ENCODE measurements at regions not wholly inside any gene's neighbourhood (a gene's known extent, or its start where the extent isn't known, plus 50 kb on each side); places are given as distances from the start of the nearest gene placed in this dataset.

DNA sequence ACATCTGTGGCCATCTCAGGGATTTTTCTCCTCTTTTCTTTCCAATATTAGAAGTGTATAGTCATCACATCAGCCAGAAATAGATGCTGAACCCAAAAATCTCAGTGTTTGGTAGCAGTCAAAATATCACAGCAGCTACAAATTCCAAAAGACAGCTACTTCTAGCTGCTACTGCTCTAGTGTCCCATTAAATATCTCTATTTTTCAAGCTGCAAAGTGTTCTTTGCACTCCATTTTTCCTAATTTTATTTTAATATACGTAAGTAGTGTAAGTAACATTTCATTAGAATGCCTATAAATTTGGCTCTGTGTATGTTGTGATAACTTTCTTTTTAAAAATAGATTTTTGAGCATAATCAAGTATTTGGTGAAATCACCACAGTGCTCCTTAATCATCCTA is 967.3 kb downstream of the BCL11A start:
- no peaks in the 10 kb centered on the region for H3K36me3 ChIP-seq (ENCODE audit: control insufficient read depth in 2 of 2, insufficient read depth in 2 of 2, low read length in 1 of 2)
- H3K9me3 ChIP-seq (ENCODE audit: control insufficient read depth in 2 of 2, insufficient read depth in 1 of 2, low read length in 1 of 2) = no peaks in the 10 kb centered on the region
- no peaks in the 10 kb centered on the region for H3K4me1 ChIP-seq (ENCODE audit: control insufficient read depth in 2 of 2, insufficient read depth in 2 of 2, low read length in 2 of 2)
- 98% methylated on average over 1 of the region's 1 CpG for WGBS
- H3K4me3 ChIP-seq (ENCODE audit: low read length in 2 of 2) = no peak overlapping the region
- H3K27me3 ChIP-seq (ENCODE audit: control insufficient read depth in 2 of 2, insufficient read depth in 1 of 2, low read length in 1 of 2) = no peaks in the 10 kb centered on the region
- H3K27ac ChIP-seq (ENCODE audit: low read depth in 1 of 2, low read length in 1 of 2) = no peak overlapping the region
- no peak for DNase-seq (ENCODE audit: low read depth in 6 of 9, low spot score in 9 of 9)

DNA sequence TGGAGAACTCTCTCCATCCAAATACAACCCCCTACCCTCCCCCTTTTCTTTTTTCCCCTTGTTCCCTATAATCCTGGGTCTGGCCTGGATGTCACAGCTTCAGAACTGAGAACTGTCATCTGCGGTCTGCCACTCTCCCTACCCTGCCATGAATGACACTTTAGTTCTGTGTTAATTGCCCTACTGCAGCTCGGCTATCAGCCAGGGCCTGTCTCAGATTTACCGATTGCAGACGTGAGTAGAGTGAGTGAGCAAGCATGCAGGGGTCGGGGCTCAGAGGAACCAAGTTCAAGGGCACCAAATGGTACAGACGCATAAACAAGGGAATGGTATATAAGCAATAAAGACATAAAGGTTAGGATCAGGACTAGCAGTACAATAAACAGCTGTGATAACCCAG is 967.8 kb downstream of the BCL11A start:
- Histone ChIP-seq H3K27me3 (ENCODE audit: control insufficient read depth in 2 of 2, insufficient read depth in 1 of 2, low read length in 1 of 2) (no peaks in the 10 kb centered on the region), H3K27ac (ENCODE audit: low read depth in 1 of 2, low read length in 1 of 2) (no peak overlapping the region), H3K9me3 (ENCODE audit: control insufficient read depth in 2 of 2, insufficient read depth in 1 of 2, low read length in 1 of 2) (no peaks in the 10 kb centered on the region), H3K36me3 (ENCODE audit: control insufficient read depth in 2 of 2, insufficient read depth in 2 of 2, low read length in 1 of 2) (no peaks in the 10 kb centered on the region), H3K4me3 (ENCODE audit: low read length in 2 of 2) (no peak overlapping the region), H3K4me1 (ENCODE audit: control insufficient read depth in 2 of 2, insufficient read depth in 2 of 2, low read length in 2 of 2) (no peaks in the 10 kb centered on the region)
- WGBS = 95% methylated on average over 6 of the region's 6 CpGs
- DNase-seq (ENCODE audit: low read depth in 6 of 9, low spot score in 9 of 9) = no peak

DNA sequence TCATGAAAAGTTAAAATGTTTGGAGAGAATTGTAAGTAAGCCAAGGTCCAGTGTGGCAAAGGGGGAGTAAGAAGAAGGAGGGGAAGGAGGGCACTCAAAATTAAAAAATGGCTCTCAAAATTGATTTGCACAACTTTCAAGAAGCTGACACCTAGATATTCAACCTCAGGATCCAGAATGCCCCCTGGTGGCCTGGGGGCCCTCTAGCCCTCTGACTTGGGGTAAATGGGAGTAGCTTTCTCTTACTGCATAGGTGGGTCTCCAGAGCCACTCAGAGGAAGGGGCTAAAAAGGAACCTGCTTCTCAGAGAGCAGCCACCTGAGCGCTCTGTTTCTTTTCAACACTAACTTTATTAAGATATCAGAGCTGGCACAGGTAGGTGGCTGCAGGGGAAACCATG is 968.5 kb downstream of the BCL11A start:
- Histone ChIP-seq H3K36me3 (ENCODE audit: control insufficient read depth in 2 of 2, insufficient read depth in 2 of 2, low read length in 1 of 2) (no peaks in the 10 kb centered on the region), H3K27me3 (ENCODE audit: control insufficient read depth in 2 of 2, insufficient read depth in 1 of 2, low read length in 1 of 2) (no peaks in the 10 kb centered on the region), H3K27ac (ENCODE audit: low read depth in 1 of 2, low read length in 1 of 2) (no peak overlapping the region), H3K9me3 (ENCODE audit: control insufficient read depth in 2 of 2, insufficient read depth in 1 of 2, low read length in 1 of 2) (no peaks in the 10 kb centered on the region), H3K4me1 (ENCODE audit: control insufficient read depth in 2 of 2, insufficient read depth in 2 of 2, low read length in 2 of 2) (no peaks in the 10 kb centered on the region), H3K4me3 (ENCODE audit: low read length in 2 of 2) (no peak overlapping the region)
- 94% methylated on average over 1 of the region's 1 CpG for WGBS
- peak in 4 of 9 donors; percentile 10 to 48 (median 16) for DNase-seq (ENCODE audit: low read depth in 6 of 9, low spot score in 9 of 9)

DNA sequence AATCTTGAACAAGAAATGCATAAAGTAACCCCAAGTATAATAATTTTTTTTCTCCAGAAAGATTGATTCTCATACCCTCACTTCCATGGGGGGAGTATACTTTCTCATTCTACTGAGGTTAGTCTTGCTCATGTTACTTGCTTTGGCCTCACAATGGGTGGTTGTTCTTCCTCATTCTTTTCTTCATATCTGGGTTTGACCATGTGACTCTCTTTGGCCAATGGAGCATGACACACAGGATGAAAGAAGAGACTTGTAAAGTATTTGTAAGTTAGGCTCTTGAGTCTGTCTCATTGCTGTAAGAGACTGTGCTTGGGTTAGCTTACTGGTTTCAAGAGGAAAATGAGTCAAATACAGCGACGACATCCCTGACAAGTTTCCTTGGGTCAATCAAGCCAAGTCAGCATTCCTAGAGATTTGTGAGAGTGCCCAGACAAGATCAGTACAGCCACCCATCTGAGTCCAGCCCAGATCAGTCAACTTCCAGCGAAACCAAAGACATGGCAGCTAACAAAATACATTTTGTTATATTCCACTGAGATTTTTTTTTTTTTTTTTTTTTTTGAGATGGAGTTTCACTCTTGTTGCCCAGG is 970.2 kb downstream of the BCL11A start:
- Histone ChIP-seq H3K9me3 (ENCODE audit: control insufficient read depth in 2 of 2, insufficient read depth in 1 of 2, low read length in 1 of 2) (no peaks in the 10 kb centered on the region), H3K4me3 (ENCODE audit: low read length in 2 of 2) (no peak overlapping the region), H3K27me3 (ENCODE audit: control insufficient read depth in 2 of 2, insufficient read depth in 1 of 2, low read length in 1 of 2) (no peaks in the 10 kb centered on the region), H3K27ac (ENCODE audit: low read depth in 1 of 2, low read length in 1 of 2) (no peak overlapping the region), H3K4me1 (ENCODE audit: control insufficient read depth in 2 of 2, insufficient read depth in 2 of 2, low read length in 2 of 2) (no peaks in the 10 kb centered on the region), H3K36me3 (ENCODE audit: control insufficient read depth in 2 of 2, insufficient read depth in 2 of 2, low read length in 1 of 2) (no peaks in the 10 kb centered on the region)
- no peak for DNase-seq (ENCODE audit: low read depth in 6 of 9, low spot score in 9 of 9)
- WGBS = 98% methylated on average over 3 of the region's 3 CpGs

DNA sequence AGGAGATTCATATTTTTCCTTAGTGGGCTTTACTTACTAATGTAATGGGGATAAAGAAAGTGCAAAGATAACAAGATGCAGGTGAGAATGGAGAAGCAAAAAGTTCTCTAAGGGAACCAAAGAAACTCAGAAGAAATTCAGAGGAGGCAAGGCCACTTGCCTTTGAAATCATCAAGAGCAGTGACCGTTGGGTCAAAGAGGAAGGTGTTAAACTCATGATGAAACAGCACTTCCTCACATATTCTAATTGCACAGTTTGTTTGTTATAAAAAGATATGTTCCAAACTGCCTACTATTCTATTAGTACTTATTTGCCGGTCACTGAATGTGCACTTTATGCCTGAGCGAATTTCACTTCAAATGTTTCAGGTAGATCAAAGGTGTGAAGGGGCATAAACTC is 975.1 kb downstream of the BCL11A start:
- Histone ChIP-seq H3K36me3 (ENCODE audit: control insufficient read depth in 2 of 2, insufficient read depth in 2 of 2, low read length in 1 of 2) (no peaks in the 10 kb centered on the region), H3K27me3 (ENCODE audit: control insufficient read depth in 2 of 2, insufficient read depth in 1 of 2, low read length in 1 of 2) (no peaks in the 10 kb centered on the region), H3K27ac (ENCODE audit: low read depth in 1 of 2, low read length in 1 of 2) (no peak overlapping the region), H3K4me1 (ENCODE audit: control insufficient read depth in 2 of 2, insufficient read depth in 2 of 2, low read length in 2 of 2) (no peaks in the 10 kb centered on the region), H3K9me3 (ENCODE audit: control insufficient read depth in 2 of 2, insufficient read depth in 1 of 2, low read length in 1 of 2) (no peaks in the 10 kb centered on the region), H3K4me3 (ENCODE audit: low read length in 2 of 2) (no peak overlapping the region)
- 85% methylated on average over 3 of the region's 3 CpGs for WGBS
- DNase-seq (ENCODE audit: low read depth in 6 of 9, low spot score in 9 of 9) = no peak

DNA sequence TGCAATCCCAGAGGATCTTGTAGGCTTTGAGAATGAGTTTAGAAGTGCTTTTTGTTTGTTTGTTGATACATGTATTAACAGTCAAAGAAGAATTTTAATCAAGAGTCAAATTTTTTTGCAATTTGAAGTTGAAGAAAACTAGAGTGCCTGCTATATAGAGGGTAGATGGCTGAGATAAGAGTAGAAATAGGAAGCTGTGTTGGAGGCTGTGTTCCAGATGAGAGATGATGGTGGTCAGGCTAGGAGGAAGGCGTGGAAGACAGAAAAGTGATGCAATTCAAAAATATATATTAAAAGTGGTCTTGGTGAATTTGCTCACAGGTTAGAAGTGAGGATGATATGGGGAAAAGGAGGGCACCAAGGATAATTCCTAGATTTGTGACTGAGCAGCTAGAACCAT is 978.3 kb downstream of the BCL11A start:
- H3K4me1 ChIP-seq (ENCODE audit: control insufficient read depth in 2 of 2, insufficient read depth in 2 of 2, low read length in 2 of 2) = no peaks in the 10 kb centered on the region
- 90% methylated on average over 1 of the region's 1 CpG for WGBS
- no peaks in the 10 kb centered on the region for H3K36me3 ChIP-seq (ENCODE audit: control insufficient read depth in 2 of 2, insufficient read depth in 2 of 2, low read length in 1 of 2)
- DNase-seq (ENCODE audit: low read depth in 6 of 9, low spot score in 9 of 9) = no peak
- no peak overlapping the region for H3K4me3 ChIP-seq (ENCODE audit: low read length in 2 of 2)
- no peaks in the 10 kb centered on the region for H3K9me3 ChIP-seq (ENCODE audit: control insufficient read depth in 2 of 2, insufficient read depth in 1 of 2, low read length in 1 of 2)
- H3K27me3 ChIP-seq (ENCODE audit: control insufficient read depth in 2 of 2, insufficient read depth in 1 of 2, low read length in 1 of 2) = no peaks in the 10 kb centered on the region
- H3K27ac ChIP-seq (ENCODE audit: low read depth in 1 of 2, low read length in 1 of 2) = no peak overlapping the region

DNA sequence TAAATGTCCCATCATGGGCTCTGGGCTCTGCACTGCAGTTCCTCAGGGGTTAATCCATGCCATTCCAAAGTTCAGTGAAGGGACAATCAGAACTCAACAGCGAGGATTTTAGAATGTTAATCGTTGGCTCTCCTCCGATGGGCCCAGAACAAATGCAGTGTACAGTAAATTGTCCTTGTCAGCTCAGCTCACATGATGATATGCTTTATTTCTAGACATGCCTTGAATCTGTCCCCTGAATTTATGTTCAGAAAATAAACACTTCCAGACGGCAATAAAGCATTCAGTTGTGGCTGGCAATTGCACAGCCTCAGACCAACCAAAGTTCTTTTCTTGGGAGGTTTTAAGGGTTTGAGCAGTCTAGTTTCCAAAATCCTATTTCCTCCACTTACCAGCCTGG is 981.2 kb downstream of the BCL11A start:
- Histone ChIP-seq H3K36me3 (ENCODE audit: control insufficient read depth in 2 of 2, insufficient read depth in 2 of 2, low read length in 1 of 2) (no peaks in the 10 kb centered on the region), H3K4me1 (ENCODE audit: control insufficient read depth in 2 of 2, insufficient read depth in 2 of 2, low read length in 2 of 2) (no peaks in the 10 kb centered on the region), H3K4me3 (ENCODE audit: low read length in 2 of 2) (no peak overlapping the region), H3K27me3 (ENCODE audit: control insufficient read depth in 2 of 2, insufficient read depth in 1 of 2, low read length in 1 of 2) (no peaks in the 10 kb centered on the region), H3K9me3 (ENCODE audit: control insufficient read depth in 2 of 2, insufficient read depth in 1 of 2, low read length in 1 of 2) (no peaks in the 10 kb centered on the region), H3K27ac (ENCODE audit: low read depth in 1 of 2, low read length in 1 of 2) (no peak overlapping the region)
- WGBS = 97% methylated on average over 4 of the region's 4 CpGs
- DNase-seq (ENCODE audit: low read depth in 6 of 9, low spot score in 9 of 9) = no peak

DNA sequence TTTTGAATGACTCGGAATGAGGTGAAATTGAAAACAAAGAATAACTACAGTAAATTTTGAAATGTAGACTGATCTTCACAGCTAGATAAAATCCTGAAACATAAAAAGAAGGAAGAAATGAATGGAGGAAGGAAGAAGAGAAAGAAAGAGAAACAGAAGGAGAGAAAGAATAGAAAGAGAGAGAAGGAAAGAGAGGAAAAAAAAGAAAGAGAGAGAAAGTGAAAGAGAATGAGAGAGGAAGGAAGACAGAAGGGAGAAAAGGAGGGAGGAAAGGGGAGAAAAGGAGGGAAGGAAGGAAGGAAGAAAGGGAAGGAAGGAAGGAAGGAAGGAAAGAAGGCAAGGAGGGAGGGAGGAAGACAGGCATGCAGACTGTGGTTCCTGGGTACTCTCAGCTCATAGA is 982.6 kb downstream of the BCL11A start:
- Histone ChIP-seq H3K27me3 (ENCODE audit: control insufficient read depth in 2 of 2, insufficient read depth in 1 of 2, low read length in 1 of 2) (no peaks in the 10 kb centered on the region), H3K4me1 (ENCODE audit: control insufficient read depth in 2 of 2, insufficient read depth in 2 of 2, low read length in 2 of 2) (no peaks in the 10 kb centered on the region), H3K9me3 (ENCODE audit: control insufficient read depth in 2 of 2, insufficient read depth in 1 of 2, low read length in 1 of 2) (no peaks in the 10 kb centered on the region), H3K27ac (ENCODE audit: low read depth in 1 of 2, low read length in 1 of 2) (no peak overlapping the region), H3K4me3 (ENCODE audit: low read length in 2 of 2) (no peak overlapping the region), H3K36me3 (ENCODE audit: control insufficient read depth in 2 of 2, insufficient read depth in 2 of 2, low read length in 1 of 2) (no peaks in the 10 kb centered on the region)
- WGBS = 99% methylated on average over 1 of the region's 1 CpG
- no peak for DNase-seq (ENCODE audit: low read depth in 6 of 9, low spot score in 9 of 9)

DNA sequence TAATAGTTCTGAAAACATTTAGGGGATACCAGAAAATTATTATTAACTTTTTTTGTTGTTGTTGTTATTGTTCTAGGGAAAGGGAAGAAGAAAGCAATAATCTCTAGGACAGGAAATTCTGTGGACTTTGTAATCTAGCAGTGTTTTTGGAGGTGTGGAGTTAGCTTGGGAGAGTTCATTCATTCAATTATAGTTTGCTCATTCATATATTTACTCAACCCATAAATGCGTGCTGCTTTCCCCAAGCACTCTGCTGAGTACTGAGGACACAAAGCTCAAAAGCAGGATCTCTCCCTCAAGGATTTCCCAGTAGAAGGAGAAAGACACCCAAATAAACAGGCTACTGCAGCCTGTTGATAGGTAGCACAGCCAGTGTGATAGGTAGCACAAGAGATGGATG is 984.3 kb downstream of the BCL11A start:
- no peaks in the 10 kb centered on the region for H3K4me1 ChIP-seq (ENCODE audit: control insufficient read depth in 2 of 2, insufficient read depth in 2 of 2, low read length in 2 of 2)
- H3K27ac ChIP-seq (ENCODE audit: low read depth in 1 of 2, low read length in 1 of 2) = no peak overlapping the region
- 100% methylated on average over 1 of the region's 1 CpG for WGBS
- DNase-seq (ENCODE audit: low read depth in 6 of 9, low spot score in 9 of 9) = no peak
- H3K4me3 ChIP-seq (ENCODE audit: low read length in 2 of 2) = no peak overlapping the region
- no peaks in the 10 kb centered on the region for H3K27me3 ChIP-seq (ENCODE audit: control insufficient read depth in 2 of 2, insufficient read depth in 1 of 2, low read length in 1 of 2)
- no peaks in the 10 kb centered on the region for H3K36me3 ChIP-seq (ENCODE audit: control insufficient read depth in 2 of 2, insufficient read depth in 2 of 2, low read length in 1 of 2)
- H3K9me3 ChIP-seq (ENCODE audit: control insufficient read depth in 2 of 2, insufficient read depth in 1 of 2, low read length in 1 of 2) = no peaks in the 10 kb centered on the region

DNA sequence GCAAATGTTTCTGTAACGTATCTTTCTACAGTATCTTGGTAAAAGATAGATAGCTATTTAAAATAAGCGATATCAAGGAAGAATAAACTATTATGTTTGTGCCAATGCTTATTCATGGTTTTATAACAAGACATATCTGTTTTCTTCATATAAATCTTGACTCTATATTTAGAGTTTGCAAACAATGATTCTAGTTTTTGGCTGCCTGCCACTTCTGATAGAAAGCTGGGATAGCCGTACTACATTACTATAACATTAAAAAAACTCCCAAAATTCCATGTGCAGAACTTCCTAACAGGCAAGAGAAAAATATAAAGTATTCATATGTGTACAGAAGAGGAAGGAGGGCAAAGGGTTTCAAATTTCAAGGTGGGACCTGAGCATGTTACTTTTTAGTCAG is 985.0 kb downstream of the BCL11A start:
- H3K4me3 ChIP-seq (ENCODE audit: low read length in 2 of 2) = no peak overlapping the region
- no peaks in the 10 kb centered on the region for H3K36me3 ChIP-seq (ENCODE audit: control insufficient read depth in 2 of 2, insufficient read depth in 2 of 2, low read length in 1 of 2)
- H3K27me3 ChIP-seq (ENCODE audit: control insufficient read depth in 2 of 2, insufficient read depth in 1 of 2, low read length in 1 of 2) = no peaks in the 10 kb centered on the region
- H3K4me1 ChIP-seq (ENCODE audit: control insufficient read depth in 2 of 2, insufficient read depth in 2 of 2, low read length in 2 of 2) = no peaks in the 10 kb centered on the region
- H3K27ac ChIP-seq (ENCODE audit: low read depth in 1 of 2, low read length in 1 of 2) = no peak overlapping the region
- WGBS = 96% methylated on average over 3 of the region's 3 CpGs
- H3K9me3 ChIP-seq (ENCODE audit: control insufficient read depth in 2 of 2, insufficient read depth in 1 of 2, low read length in 1 of 2) = no peaks in the 10 kb centered on the region
- no peak for DNase-seq (ENCODE audit: low read depth in 6 of 9, low spot score in 9 of 9)
